ENCODE measurements at regions not wholly inside any gene's neighbourhood (a gene's known extent, or its start where the extent isn't known, plus 50 kb on each side); places are given as distances from the start of the nearest gene placed in this dataset.

DNA sequence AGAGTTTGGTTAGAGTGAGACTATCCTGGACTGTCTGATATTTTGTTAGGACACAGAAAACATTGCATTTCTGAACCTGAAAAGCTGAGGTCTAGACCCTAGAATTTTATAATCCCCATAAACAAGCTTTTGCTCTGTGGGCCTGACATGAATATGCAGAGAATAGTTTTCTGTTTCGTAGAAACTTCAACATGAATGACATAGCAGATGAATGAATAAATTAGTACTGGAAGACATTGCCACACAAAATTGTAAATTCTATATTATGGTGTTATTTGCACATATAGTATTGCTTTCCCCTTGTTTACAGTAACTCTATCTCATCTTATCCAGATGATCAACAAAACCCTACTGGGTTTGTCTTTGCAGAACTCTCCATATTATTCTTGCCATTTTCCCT is 54.9 kb upstream of the MAML3 start:
- no peaks in the 10 kb centered on the region for H3K36me3 Mint-ChIP-seq
- no peak for DNase-seq (ENCODE audit: low spot score)
- H3K27me3 Mint-ChIP-seq, result peaks cover 19 to 34% of the 10 kb centered on the region in 2 donors
- H3K27ac Mint-ChIP-seq, result no peak overlapping the region
- H3K4me3 Mint-ChIP-seq, result no peak overlapping the region
- no peaks in the 10 kb centered on the region for H3K4me1 Mint-ChIP-seq (ENCODE audit: low read depth in 2 of 2)
- ATAC-seq, result no peak
- H3K9me3 Mint-ChIP-seq, result no peaks in the 10 kb centered on the region
